ENCODE measurements at regions not wholly inside any gene's neighbourhood (a gene's known extent, or its start where the extent isn't known, plus 50 kb on each side); places are given as distances from the start of the nearest gene placed in this dataset.

GRCh38 chr4:180657881-180658280 lies 1585.3 kb upstream of the TENM3 start:
- TF ChIP-seq, protein P1, sequence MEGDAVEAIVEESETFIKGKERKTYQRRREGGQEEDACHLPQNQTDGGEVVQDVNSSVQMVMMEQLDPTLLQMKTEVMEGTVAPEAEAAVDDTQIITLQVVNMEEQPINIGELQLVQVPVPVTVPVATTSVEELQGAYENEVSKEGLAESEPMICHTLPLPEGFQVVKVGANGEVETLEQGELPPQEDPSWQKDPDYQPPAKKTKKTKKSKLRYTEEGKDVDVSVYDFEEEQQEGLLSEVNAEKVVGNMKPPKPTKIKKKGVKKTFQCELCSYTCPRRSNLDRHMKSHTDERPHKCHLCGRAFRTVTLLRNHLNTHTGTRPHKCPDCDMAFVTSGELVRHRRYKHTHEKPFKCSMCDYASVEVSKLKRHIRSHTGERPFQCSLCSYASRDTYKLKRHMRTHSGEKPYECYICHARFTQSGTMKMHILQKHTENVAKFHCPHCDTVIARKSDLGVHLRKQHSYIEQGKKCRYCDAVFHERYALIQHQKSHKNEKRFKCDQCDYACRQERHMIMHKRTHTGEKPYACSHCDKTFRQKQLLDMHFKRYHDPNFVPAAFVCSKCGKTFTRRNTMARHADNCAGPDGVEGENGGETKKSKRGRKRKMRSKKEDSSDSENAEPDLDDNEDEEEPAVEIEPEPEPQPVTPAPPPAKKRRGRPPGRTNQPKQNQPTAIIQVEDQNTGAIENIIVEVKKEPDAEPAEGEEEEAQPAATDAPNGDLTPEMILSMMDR (IDR thresholded peaks at IDR 0.05; ENCODE audit: insufficient read depth, low read depth, low read length), result no peak
- no peak for TF ChIP-seq EZH2 (IDR thresholded peaks at IDR 0.05; ENCODE audit: insufficient read depth, low read length)
